ENCODE measurements at regions not wholly inside any gene's neighbourhood (a gene's known extent, or its start where the extent isn't known, plus 50 kb on each side); places are given as distances from the start of the nearest gene placed in this dataset.
"Not testable (repeated sequence)": the region's sequence is repeated elsewhere in the genome, so short reads cannot be mapped to it uniquely, and the experiment has no call there.

DNA sequence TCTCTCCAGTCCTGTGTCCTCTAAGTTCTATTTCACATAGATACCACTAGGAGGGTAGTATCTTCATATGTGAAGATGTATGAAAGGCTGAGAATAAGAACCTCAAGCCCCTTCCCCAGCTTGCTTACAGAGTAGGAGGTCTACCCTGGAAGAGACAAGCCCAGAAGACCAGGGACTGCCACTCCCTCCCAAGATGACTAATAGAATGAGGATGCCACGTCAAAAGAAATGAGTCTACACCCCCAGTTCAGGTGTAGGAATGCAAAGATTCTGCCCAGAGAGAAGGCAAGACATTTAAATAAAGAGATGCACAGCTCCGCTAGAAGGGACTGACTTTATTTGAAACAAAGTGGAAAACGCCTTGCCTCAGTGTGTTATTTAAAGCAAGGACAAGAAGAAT lies 1006.0 kb upstream of the USP15 start:
- TF ChIP-seq, protein P1, sequence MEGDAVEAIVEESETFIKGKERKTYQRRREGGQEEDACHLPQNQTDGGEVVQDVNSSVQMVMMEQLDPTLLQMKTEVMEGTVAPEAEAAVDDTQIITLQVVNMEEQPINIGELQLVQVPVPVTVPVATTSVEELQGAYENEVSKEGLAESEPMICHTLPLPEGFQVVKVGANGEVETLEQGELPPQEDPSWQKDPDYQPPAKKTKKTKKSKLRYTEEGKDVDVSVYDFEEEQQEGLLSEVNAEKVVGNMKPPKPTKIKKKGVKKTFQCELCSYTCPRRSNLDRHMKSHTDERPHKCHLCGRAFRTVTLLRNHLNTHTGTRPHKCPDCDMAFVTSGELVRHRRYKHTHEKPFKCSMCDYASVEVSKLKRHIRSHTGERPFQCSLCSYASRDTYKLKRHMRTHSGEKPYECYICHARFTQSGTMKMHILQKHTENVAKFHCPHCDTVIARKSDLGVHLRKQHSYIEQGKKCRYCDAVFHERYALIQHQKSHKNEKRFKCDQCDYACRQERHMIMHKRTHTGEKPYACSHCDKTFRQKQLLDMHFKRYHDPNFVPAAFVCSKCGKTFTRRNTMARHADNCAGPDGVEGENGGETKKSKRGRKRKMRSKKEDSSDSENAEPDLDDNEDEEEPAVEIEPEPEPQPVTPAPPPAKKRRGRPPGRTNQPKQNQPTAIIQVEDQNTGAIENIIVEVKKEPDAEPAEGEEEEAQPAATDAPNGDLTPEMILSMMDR (IDR thresholded peaks at IDR 0.05; ENCODE audit: insufficient read depth, low read length): no peak
- TF ChIP-seq GABPA (IDR thresholded peaks at IDR 0.05; ENCODE audit: low read depth): no peak
- H3K27me3 ChIP-seq (ENCODE audit: insufficient read depth, poor library complexity, severe bottlenecking): no peaks in the 10 kb centered on the region
- no peak overlapping the region for H3K4me3 ChIP-seq (replicated peaks; ENCODE audit: insufficient read depth, low read length)
- no peak for DNase-seq (ENCODE audit: low read depth in 1 of 2, low spot score in 1 of 2)
- no peak overlapping the region for H3K27ac ChIP-seq (replicated peaks)

DNA sequence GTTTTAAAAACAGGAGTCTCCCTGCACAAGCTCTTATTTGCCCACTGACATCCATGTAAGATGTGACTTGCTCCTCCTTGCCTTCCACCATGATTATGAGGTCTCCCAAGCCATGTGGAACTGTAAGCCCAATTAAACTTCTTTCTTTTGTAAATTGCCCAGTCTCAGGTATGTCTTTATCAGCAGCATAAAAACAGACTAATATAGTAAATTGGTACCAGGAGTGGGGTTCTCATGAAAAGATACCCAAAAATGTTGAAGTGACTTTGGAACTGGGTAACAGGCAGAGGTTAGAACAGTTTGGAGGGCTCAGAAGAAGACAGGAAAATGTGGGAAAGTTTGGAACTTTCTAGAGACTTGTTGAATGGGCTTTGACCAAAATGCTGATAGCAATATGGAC lies 995.9 kb upstream of the USP15 start:
- not testable (repeated sequence) for H3K27ac ChIP-seq (replicated peaks); H3K27me3 ChIP-seq (ENCODE audit: insufficient read depth, poor library complexity, severe bottlenecking); DNase-seq (ENCODE audit: low read depth in 1 of 2, low spot score in 1 of 2); H3K4me3 ChIP-seq (replicated peaks; ENCODE audit: insufficient read depth, low read length)

DNA sequence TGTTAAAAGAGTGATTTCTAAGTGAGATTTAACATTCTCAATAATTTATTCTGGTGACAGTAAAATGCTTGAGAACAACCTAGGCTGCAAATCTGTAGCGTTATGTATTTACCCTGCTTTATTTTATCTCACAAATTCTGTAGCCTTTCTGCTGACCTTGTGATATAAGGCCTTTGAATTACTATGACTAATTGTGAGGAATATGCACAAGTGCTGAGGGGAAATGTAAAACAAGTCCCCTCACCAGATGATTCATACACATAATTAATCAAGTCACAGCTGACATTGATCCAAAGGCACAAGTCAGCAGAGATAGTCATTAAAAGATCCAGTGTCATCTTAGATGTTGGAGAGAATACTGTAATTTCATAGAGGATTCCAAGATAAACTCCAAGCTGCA lies 992.7 kb upstream of the USP15 start:
- no peak for TF ChIP-seq GABPA (IDR thresholded peaks at IDR 0.05; ENCODE audit: low read depth)
- TF ChIP-seq, protein P1 (IDR thresholded peaks at IDR 0.05; ENCODE audit: insufficient read depth, low read length): no peak
- TF ChIP-seq POLR2AphosphoS5 (IDR thresholded peaks at IDR 0.05; ENCODE audit: low read depth): no peak
- no peak for TF ChIP-seq SPI1 (IDR thresholded peaks at IDR 0.05; ENCODE audit: borderline replicate concordance, low read depth)
- TF ChIP-seq, protein P2, sequence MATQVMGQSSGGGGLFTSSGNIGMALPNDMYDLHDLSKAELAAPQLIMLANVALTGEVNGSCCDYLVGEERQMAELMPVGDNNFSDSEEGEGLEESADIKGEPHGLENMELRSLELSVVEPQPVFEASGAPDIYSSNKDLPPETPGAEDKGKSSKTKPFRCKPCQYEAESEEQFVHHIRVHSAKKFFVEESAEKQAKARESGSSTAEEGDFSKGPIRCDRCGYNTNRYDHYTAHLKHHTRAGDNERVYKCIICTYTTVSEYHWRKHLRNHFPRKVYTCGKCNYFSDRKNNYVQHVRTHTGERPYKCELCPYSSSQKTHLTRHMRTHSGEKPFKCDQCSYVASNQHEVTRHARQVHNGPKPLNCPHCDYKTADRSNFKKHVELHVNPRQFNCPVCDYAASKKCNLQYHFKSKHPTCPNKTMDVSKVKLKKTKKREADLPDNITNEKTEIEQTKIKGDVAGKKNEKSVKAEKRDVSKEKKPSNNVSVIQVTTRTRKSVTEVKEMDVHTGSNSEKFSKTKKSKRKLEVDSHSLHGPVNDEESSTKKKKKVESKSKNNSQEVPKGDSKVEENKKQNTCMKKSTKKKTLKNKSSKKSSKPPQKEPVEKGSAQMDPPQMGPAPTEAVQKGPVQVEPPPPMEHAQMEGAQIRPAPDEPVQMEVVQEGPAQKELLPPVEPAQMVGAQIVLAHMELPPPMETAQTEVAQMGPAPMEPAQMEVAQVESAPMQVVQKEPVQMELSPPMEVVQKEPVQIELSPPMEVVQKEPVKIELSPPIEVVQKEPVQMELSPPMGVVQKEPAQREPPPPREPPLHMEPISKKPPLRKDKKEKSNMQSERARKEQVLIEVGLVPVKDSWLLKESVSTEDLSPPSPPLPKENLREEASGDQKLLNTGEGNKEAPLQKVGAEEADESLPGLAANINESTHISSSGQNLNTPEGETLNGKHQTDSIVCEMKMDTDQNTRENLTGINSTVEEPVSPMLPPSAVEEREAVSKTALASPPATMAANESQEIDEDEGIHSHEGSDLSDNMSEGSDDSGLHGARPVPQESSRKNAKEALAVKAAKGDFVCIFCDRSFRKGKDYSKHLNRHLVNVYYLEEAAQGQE (IDR thresholded peaks at IDR 0.05; ENCODE audit: insufficient replicate concordance, low read depth): no peak
- H3K27ac ChIP-seq (replicated peaks): no peak overlapping the region
- no peak for DNase-seq (ENCODE audit: low read depth in 1 of 2, low spot score in 1 of 2)
- H3K27me3 ChIP-seq (ENCODE audit: insufficient read depth, poor library complexity, severe bottlenecking): no peaks in the 10 kb centered on the region
- no peak overlapping the region for H3K4me3 ChIP-seq (replicated peaks; ENCODE audit: insufficient read depth, low read length)

DNA sequence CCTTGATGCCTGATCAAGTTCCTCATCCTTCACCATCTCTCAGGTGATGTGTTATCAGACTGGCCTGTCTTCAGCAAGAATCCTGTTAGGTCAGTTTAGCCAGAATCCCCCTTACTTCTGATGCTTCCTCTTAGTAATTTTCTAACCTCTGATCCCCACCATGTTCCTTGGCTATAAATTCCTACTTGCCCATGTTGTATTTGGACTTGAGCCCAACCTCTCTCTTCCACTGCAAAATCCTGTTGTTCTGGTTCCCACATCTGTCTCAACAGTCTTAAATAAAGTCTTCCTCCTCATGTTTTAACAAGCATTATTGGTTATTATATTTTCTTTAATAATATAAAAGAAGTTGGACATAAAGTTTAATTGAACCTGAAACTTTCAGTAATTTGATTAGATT lies 987.8 kb upstream of the USP15 start:
- peak in 1 of 2 experiments; percentile 2 for DNase-seq (ENCODE audit: low read depth in 1 of 2, low spot score in 1 of 2)
- H3K4me3 ChIP-seq (replicated peaks; ENCODE audit: insufficient read depth, low read length): no peak overlapping the region
- TF ChIP-seq, protein P1 (IDR thresholded peaks at IDR 0.05; ENCODE audit: insufficient read depth, low read length): no peak
- TF ChIP-seq, protein P2 (IDR thresholded peaks at IDR 0.05; ENCODE audit: insufficient replicate concordance, low read depth): no peak
- TF ChIP-seq SPI1 (IDR thresholded peaks at IDR 0.05; ENCODE audit: borderline replicate concordance, low read depth) (no peak), POLR2AphosphoS5 (IDR thresholded peaks at IDR 0.05; ENCODE audit: low read depth) (no peak), GABPA (IDR thresholded peaks at IDR 0.05; ENCODE audit: low read depth) (no peak)
- no peak overlapping the region for H3K27ac ChIP-seq (replicated peaks)
- H3K27me3 ChIP-seq (ENCODE audit: insufficient read depth, poor library complexity, severe bottlenecking): no peaks in the 10 kb centered on the region
